Endothelial cell of umbilical vein (primary cell): ENCODE measurements at regions not wholly inside any gene's neighbourhood (a gene's known extent, or its start where the extent isn't known, plus 50 kb on each side); places are given as distances from the start of the nearest gene placed in this dataset.

ENCODE experiments used
- BruUV-seq: library from RNA; stranded (reverse); fragments of 400-500 nt; replicated peaks from 2 replicates; lab custom pipeline; 2021; lab: Mats Ljungman, UMichigan
- CTCF ChIA-PET: fragments of 300-600, 350-600 bp; sonication (Branson Sonifier 250); formaldehyde crosslinking; loops from one replicate; lab custom pipeline; 2021; ENCODE audit warnings: antibody characterized with exemption, inconsistent platforms; lab: Charles Lee
- POLR2A ChIA-PET: fragments of 300-600, 350-600 bp; sonication (Branson Sonifier 250); formaldehyde crosslinking; loops from one replicate; lab custom pipeline; 2021; ENCODE audit warnings: antibody characterized with exemption, inconsistent platforms; lab: Charles Lee
- DNase-seq: peaks from one replicate; pipeline ENCODE4 v3.0.0-alpha.2; 2011; ENCODE audit warnings: low read depth, low spot score
- FAIRE-seq: peaks from 2 replicates; lab custom pipeline; 2011; peaks lifted over from hg19 to GRCh38; lab: Jason Lieb, UNC
- H2AFZ ChIP-seq: 2 replicates; pipeline ENCODE4 v1.6.0; 2012; ENCODE audit warnings: low read depth, low read length, control low read depth, inconsistent platforms
- H3K27ac ChIP-seq: 2 replicates; pipeline ENCODE4 v1.5.1; 2011; ENCODE audit warnings: low read depth, mild to moderate bottlenecking, control low read depth, low read length, moderate library complexity; ENCODE audit not compliant: insufficient read depth
- H3K27me3 ChIP-seq, 2 experiments: 2 replicates each; pipeline versions ENCODE4 v1.6.0 to v1.6.1; 2011; ENCODE audit warnings: low read length in 2 of 2, mixed read lengths in 1 of 2; ENCODE audit not compliant: control insufficient read depth in 2 of 2, insufficient read depth in 2 of 2
- H3K36me3 ChIP-seq, 2 experiments: 2 replicates in 1 of 2; 3 replicates in 1 of 2; pipeline ENCODE4 v1.5.1; 2011; ENCODE audit warnings: low read length in 2 of 2, mild to moderate bottlenecking in 1 of 2, moderate library complexity in 1 of 2; ENCODE audit not compliant: control insufficient read depth in 2 of 2, insufficient read depth in 2 of 2; ENCODE audit errors: extremely low read depth in 1 of 2
- H3K4me1 ChIP-seq: 3 replicates; pipeline ENCODE4 v1.5.1; 2011; ENCODE audit warnings: mild to moderate bottlenecking, low read length; ENCODE audit not compliant: control insufficient read depth, insufficient read depth; ENCODE audit errors: extremely low read depth
- H3K4me2 ChIP-seq: 2 replicates; pipeline ENCODE4 v1.6.1; 2011; ENCODE audit warnings: low read length, control low read depth, mixed read lengths; ENCODE audit not compliant: insufficient read depth
- H3K4me3 ChIP-seq, 3 experiments: fragments of 200-600 bp in 1 of 3; sonication (generic), shearing (Covaris generic) in 1 of 3; replicated peaks in 1 of 3; 2 replicates each; pipeline ENCODE4 v1.5.1; 2011 to 2016; ENCODE audit warnings: control low read depth in 3 of 3, low read length in 3 of 3, mild to moderate bottlenecking in 2 of 3, inconsistent platforms in 1 of 3, low read depth in 1 of 3, moderate library complexity in 1 of 3; ENCODE audit not compliant: insufficient read depth in 1 of 3
- H3K79me2 ChIP-seq: 2 replicates; pipeline ENCODE4 v1.6.0; 2012; ENCODE audit warnings: low read length, inconsistent platforms; ENCODE audit not compliant: control insufficient read depth, insufficient read depth
- H3K9ac ChIP-seq: replicated peaks from 2 replicates; pipeline ENCODE3; 2011; ENCODE audit warnings: low read length, control low read depth; ENCODE audit not compliant: insufficient read depth; ENCODE audit errors: extremely low read depth
- H3K9me1 ChIP-seq: replicated peaks from 3 replicates; pipeline ENCODE4 v1.6.0; 2011; ENCODE audit warnings: mild to moderate bottlenecking, low read length; ENCODE audit not compliant: control insufficient read depth, insufficient read depth; ENCODE audit errors: extremely low read depth
- H3K9me3 ChIP-seq: replicated peaks from 2 replicates; pipeline ENCODE4 v1.5.1; 2012; ENCODE audit warnings: low read length, inconsistent platforms; ENCODE audit not compliant: control insufficient read depth, insufficient read depth
- H4K20me1 ChIP-seq: replicated peaks from 2 replicates; pipeline ENCODE3; 2011; ENCODE audit warnings: mild to moderate bottlenecking, low read length; ENCODE audit not compliant: control insufficient read depth, insufficient read depth; ENCODE audit errors: extremely low read depth
- CTCF ChIP-seq, 2 donors: IDR thresholded peaks; 1 replicate in 1 of 2; 2 replicates in 1 of 2; pipeline ENCODE4 v1.5.1; 2011; ENCODE audit warnings: low read length in 2 of 2, mild to moderate bottlenecking in 2 of 2, moderate library complexity in 2 of 2, control low read depth in 1 of 2, inconsistent platforms in 1 of 2, low read depth in 1 of 2; ENCODE audit not compliant: insufficient read depth in 1 of 2; ENCODE audit errors: extremely low read depth in 1 of 2
- EZH2 ChIP-seq: IDR thresholded peaks from 2 replicates; pipeline ENCODE4 v1.6.1; 2012; ENCODE audit warnings: borderline replicate concordance, low read depth, mild to moderate bottlenecking, moderate library complexity, low read length, inconsistent platforms; ENCODE audit not compliant: severe bottlenecking
- FOS ChIP-seq: IDR thresholded peaks from 2 replicates; pipeline ENCODE4 v1.6.1; 2011; ENCODE audit warnings: mild to moderate bottlenecking, low read length, moderate library complexity, borderline replicate concordance; ENCODE audit not compliant: insufficient read depth
- GATA2 ChIP-seq: IDR thresholded peaks from 2 replicates; pipeline ENCODE4 v1.7.0; 2011; ENCODE audit warnings: low read depth, mild to moderate bottlenecking, moderate library complexity, mixed read lengths, low read length; ENCODE audit not compliant: insufficient read length, insufficient read depth
- JUN ChIP-seq: IDR thresholded peaks from 2 replicates; pipeline ENCODE4 v1.6.1; 2011; ENCODE audit warnings: borderline replicate concordance, low read depth; ENCODE audit not compliant: insufficient read length, insufficient read depth
- MAX ChIP-seq: IDR thresholded peaks from 2 replicates; pipeline ENCODE4 v1.6.1; 2011; ENCODE audit not compliant: insufficient read depth, insufficient read length
- MYC ChIP-seq: IDR thresholded peaks from one replicate; pipeline ENCODE4 v1.6.1; 2011; ENCODE audit warnings: mild to moderate bottlenecking, low read depth, low read length
- POLR2A ChIP-seq: IDR thresholded peaks from 2 replicates; pipeline ENCODE4 v1.6.1; 2012; ENCODE audit warnings: low read depth, mild to moderate bottlenecking, control low read depth, low read length
- POLR2AphosphoS5 ChIP-seq: IDR thresholded peaks from 2 replicates; pipeline ENCODE4 v1.6.1; 2012; ENCODE audit warnings: low read depth, mild to moderate bottlenecking, control low read depth, low read length, moderate library complexity; ENCODE audit not compliant: insufficient read depth
- dilution Hi-C: fragments of 300-500 bp; cut with MboI; formaldehyde crosslinking; loops from one replicate; pipeline ENCODE4 v1.15.0; 2019; ENCODE audit warnings: low sequenced_read_pairs; ENCODE audit not compliant: extremely low pct_ligation_motif_present
- intact Hi-C: fragments of 100-400 bp; cut with micrococcal nuclease; formaldehyde crosslinking; loops from one replicate; pipeline ENCODE4 v1.10.0; 2022

- intact Hi-C loops (no loop called here), dilution Hi-C loops (no loop called here)
- TF ChIP-seq POLR2A (no peak), MYC (no peak), EZH2 (no peak), GATA2 (no peak), POLR2AphosphoS5 (no peak), MAX (no peak), CTCF (IDR thresholded peaks at IDR 0.05; ENCODE audit: extremely low read depth in 1 of 2, insufficient read depth in 1 of 2, low read depth in 1 of 2, low read length in 2 of 2) (no peak), JUN (no peak), FOS (no peak)
- Histone ChIP-seq H3K27ac (no peak overlapping the region), H3K79me2 (no peaks in the 10 kb centered on the region), H2AFZ (no peak overlapping the region), H3K4me1 (no peaks in the 10 kb centered on the region), H3K9me1 (no peaks in the 10 kb centered on the region), H3K27me3 (no peaks in the 10 kb centered on the region), H4K20me1 (no peaks in the 10 kb centered on the region), H3K36me3 (no peaks in the 10 kb centered on the region), H3K9ac (no peak overlapping the region), H3K9me3 (no peaks in the 10 kb centered on the region), H3K4me3 (no peak overlapping the region), H3K4me2 (no peak overlapping the region)
- BruUV-seq: no TSS peak
- no peak for FAIRE-seq
- POLR2A ChIA-PET: no interaction called here
- no peak for DNase-seq
- CTCF ChIA-PET: interaction anchor here (1.2 kb wide), 2 partner anchors 18 to 25 kb away, joined by 3 read pairs; no protein-coding TSS in a partner anchor
These were observed 243.4 kb downstream of the SPRY2 start for GRCh38 chr13:80097561-80097960.
